CD4-positive, alpha-beta T cell treated with Interleukin-15 for 1 hour (primary cell): ENCODE measurements at regions not wholly inside any gene's neighbourhood (a gene's known extent, or its start where the extent isn't known, plus 50 kb on each side); places are given as distances from the start of the nearest gene placed in this dataset.

Source experiments
- DNase-seq: peaks from one replicate; pipeline ENCODE4 v3.0.0-alpha.2; 2020

DNA sequence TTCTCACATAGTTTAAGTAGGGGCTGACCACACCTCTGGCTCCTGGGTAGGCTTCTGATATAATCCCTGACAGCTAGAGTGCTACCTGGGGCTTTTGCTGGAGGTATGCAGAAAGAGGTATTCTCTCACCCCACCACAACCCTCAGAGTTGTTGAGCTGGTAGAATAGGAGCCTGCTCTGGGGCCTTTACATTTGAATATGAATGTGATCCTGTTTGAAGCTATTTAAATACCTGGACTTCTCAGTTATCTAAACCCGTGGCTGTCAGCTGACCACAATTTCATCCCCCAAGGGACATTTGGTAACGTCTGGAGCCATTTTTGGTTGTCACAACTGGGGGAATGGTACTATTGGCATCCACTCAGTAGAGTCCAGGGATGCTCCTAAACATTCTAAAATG lies 669.1 kb downstream of the SATB2 start:
- no peak for DNase-seq

DNA sequence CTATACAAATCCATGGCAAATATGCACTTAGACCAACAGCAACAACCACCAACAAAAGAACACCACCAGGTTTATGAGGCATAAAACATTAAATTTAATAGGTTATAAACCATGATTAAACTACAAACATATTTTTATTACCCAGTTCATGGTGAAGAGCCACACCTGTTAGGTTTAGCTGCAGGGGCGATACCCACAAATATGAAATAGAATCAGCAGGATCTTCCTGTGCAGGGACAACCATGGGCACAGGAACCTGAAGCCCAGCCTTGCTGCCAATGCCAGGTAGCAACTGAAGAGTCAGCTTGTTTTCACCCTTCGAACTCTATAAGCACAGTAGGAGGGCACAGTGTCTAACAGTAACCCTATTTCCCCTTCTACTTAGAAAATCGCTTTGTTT lies 675.0 kb downstream of the SATB2 start:
- no peak for DNase-seq

DNA sequence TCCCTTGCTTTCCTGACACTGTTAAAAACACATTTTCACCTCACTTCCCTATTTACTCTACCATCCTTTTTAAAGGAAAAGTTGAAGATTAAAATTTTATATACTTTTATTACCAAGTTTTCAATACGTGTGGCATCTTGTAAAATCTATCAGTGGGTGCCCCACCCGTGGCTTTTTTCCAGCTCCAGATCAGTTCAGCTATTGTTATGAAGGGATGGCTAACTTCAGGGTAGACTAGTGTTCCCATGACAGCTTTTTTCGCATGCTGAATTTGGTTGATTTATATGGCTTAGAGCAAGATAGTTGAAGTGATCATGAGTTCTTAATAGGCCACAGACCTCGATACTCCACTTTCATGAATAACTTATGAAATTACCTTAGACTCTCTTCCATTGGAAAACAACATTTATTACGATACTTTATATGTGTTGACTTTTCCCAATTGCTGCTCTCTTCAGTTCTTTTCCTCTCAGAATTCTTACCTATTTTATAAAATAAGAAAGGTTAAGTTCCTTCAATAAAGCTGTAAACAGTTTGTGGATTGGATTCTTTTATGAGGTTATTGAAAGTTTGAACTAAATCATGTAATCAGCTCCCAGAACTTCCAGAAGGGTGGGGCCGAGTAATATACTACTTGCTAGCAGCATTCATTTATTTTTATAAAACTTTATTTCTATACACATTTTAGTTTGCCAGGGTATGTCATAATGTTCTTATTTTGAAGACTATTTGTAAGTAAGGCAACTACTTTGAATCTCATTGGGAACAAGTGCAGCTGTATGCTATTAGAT lies 680.9 kb downstream of the SATB2 start:
- DNase-seq, result no peak

DNA sequence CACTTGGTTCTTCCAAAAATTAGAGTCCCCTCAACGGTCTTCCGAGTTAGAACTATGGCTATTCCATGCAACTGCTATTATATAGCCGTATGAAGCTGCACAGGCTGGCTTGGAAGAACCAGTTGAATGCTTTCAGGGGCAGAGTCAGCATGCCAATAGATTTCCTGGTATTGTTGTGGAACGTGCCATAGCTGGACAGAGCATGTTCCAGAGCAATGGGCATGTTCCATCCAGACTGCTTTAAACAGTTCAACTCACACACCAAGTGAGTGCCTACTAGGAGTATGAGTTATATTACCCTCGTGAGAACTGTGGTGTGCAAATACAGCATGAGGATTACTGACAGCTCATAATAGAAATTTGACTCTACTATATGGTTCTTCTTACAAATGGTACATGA lies 682.0 kb downstream of the SATB2 start:
- DNase-seq, result no peak

DNA sequence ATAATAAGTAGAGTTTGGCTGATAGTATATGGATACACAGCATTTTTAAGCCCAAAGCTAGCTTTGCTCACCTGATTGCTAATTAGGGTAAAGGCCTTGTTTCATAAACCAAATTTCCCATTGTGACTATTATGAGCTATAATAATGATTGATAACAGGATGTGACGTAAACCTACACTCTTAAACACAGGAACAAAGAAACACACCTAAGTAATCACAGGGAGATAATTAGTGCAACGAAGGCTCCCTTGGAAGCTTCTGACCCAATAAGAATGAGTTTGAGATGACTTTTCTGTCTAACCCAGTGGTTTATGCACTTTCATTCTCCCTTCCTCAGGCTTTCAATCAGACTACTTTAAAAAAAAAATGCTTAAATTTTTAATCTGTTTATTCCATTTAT lies 683.2 kb downstream of the SATB2 start:
- no peak for DNase-seq

DNA sequence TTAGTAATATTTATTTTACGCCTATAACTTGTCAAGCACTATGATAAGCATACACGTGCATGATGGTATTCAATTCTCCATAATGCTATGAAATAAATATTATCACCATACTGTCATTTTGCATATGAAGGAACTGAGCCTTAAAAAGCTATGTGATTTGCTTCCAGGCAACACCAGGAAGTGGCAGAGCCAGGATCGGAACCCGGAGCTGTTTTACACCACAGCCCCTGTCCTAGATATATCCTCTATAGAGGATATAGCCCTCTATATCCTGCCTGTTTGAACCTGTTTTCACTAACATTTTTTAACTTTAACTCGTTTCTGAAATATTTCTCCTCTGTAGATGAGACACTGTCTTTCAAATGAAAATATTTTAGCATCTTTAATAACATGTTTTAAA lies 690.0 kb downstream of the SATB2 start:
- no peak for DNase-seq

DNA sequence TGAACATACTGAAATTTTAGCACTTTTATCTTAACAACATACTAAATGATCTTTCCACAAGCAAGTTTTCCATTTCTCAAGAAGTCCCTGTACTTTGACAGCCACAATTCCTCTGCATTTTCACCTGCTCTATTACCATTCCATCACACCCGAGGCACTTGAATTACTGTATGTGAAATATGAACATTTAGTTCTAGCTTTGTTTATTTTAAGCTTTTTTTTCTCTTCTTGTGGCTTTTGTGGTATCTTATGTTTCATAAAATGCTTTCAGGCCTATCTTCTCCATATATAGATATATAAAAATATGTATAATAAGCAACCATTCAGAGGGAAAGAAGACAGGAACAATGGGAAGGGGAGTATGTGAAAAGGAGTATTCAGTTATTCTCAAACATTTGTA lies 693.9 kb downstream of the SATB2 start:
- DNase-seq, result no peak

DNA sequence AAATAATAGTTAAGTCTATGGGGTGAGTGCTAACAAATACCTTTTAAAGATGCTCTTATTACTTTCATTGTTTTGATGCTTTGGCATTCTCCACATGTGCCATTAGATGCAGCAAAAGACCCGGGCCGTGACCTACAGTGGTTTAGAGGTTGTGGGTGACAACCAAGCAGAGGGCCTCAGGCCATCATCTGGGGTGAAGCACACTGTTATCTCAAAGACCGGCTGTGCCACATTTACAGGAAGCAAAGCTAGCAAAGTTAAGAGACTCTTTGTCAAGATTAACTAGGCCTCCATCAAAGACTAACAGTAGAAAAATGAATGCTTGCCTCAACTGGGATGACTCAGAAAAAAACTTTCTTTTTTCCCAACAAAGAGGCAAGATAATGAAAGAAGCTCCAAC lies 695.3 kb downstream of the SATB2 start:
- DNase-seq, result no peak

DNA sequence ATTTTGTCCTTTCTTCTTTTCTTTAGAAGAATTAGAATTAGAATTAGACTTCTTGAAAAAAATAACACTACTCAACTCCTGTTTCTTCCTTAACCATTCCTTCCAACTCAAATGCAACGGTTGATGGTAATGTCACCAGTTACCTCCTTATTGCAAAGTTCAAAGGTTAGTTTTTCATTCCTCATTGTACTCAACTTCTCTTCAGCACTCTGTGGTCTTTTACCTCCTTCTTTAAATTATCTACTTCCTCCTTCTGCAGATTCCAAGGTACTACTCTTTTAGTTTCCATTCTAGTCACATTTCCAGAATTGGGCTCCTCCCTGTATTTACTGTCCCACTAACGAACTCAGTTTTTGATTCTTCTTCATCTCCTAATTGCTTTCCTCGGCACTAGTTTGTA lies 700.7 kb downstream of the SATB2 start:
- no peak for DNase-seq

DNA sequence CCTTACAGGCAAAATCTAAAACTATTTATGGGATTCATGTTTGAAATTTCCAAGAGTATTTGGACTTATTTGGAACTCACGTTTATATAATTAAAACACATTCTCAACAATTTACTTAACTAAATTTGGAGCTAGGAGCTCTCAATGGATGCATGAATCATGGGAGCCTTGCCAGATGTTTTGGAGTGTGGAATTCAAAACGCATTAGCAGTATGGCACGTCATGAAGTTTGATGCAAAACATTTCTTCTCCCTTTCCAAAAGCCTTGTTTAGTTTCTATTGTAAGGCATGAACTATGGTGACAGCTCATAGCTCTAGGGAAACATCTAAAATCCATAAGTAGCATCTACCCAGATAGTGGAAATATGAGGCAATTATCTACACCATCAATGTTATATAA lies 701.6 kb downstream of the SATB2 start:
- DNase-seq, result no peak

DNA sequence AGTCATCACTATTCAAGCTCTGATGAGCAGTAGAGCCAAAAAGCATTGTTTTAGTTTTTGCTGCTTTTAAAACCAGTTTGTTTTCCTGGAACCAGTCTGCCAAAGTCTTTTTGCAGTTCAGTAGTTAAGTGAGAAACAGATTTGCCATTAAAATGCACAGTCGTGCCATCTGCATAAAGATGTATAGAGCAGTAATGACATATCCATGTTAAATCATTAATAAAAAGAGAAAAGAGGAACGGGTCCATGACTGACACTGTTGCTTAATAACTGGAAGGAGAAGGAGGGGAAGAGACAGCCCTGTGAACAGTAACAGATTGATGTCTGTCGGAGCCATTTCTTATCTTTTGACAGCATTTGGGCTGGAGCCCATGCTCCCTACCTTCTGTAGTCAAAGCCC lies 704.6 kb downstream of the SATB2 start:
- no peak for DNase-seq

DNA sequence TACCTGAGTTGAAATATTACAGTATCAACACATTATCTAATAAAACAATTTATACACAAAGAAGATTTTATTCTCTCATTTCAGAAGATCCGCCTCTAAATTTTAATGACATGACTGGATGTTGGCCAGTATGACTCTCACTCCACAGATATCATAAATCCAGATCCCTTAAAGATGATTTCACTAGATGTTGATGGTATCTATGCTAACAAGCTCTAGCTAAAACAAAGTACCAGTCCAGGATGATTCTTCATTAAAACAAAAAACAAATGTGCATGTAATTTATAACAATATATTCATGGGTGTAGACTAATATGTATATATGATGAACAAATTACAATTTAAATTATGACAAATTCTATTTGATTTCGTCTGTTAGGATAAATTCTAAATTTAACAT lies 708.4 kb downstream of the SATB2 start:
- no peak for DNase-seq

DNA sequence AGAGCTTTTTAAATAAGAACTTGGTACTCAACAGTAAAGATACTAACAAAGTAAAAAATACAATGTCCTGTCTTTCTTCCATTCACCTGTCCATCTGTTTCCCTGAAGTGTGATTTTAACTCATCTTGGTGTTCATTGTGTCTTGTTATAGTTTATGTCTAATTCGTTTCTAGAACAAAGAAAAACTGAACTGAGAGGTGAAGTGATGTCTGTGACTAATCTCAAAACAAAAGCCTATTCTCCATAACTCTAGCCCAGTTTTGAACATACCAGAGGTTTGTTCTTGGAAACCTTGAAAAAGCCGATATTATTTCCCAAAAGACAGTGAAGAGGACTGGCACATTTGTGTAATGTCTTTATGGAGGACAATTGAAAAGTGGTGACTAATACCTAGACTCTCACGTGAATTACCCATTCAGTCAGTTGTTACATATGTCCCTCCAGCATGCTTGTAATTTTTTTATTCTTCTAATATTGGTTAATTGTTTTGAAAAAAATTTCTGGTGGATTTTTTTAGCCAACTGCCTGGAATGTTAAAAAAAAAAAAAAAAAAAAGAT lies 725.8 kb downstream of the SATB2 start:
- no peak for DNase-seq

DNA sequence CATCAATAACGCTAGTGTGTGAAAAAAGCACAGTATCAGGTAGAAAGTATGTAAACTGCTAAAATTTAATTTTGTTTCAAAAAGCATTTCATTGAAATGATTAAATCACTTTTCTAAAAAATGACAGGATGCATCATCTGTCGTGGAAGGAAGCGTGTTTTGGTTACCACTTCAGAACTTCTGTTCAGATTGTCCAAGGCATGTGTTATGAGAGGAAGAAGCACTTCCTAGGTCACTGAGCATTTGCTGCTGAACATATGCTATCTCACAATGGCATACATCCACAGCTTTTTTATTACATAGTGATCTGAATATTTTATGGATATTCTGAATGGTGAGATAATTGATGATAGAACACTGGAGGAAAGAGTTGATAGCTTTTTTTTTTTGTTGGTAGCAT lies 737.5 kb downstream of the SATB2 start:
- DNase-seq, result no peak

DNA sequence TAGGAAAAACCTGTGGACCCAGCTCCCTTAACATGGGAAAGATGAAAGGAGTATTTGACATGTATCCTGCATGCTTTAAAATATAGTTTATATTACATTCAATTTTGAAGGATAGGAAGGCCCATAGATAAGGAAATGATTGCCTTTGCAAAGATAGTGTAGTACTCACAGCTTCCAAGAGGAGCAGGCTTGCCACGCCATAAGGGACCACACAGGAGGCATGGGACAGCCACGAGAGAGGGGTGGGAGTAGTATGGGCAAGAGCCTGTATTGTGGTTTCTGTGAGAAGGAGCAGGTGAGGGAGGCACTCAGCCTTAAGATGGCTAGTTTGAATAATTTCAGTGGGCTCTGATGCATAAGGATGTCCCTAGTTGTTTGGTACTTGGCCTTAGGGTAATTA lies 740.3 kb downstream of the SATB2 start:
- DNase-seq, result no peak

DNA sequence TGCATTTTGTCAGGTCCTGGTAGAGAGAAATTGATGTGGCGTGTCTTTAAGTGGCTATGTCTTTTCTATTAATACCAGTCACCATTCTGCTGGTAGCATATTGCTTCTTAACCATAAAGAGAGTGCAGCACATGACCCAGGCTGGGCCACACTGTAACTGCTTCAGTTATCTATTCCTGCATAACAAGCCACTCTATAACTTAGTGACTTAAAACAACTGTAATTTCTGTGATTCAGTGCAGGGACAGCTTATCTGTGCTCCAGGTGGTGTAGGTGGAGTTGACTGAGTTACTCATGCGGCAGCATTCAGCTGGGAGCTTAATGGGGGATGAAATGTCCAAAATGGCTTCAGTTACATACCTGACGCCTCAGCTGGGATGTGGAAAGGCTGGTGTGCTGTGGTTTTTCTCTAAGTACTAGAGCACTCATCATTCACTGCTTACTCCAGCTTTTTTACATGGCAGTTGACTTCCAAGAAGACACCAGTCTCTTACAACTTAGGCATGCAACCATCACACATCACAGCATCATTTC lies 742.4 kb downstream of the SATB2 start:
- DNase-seq, result no peak

DNA sequence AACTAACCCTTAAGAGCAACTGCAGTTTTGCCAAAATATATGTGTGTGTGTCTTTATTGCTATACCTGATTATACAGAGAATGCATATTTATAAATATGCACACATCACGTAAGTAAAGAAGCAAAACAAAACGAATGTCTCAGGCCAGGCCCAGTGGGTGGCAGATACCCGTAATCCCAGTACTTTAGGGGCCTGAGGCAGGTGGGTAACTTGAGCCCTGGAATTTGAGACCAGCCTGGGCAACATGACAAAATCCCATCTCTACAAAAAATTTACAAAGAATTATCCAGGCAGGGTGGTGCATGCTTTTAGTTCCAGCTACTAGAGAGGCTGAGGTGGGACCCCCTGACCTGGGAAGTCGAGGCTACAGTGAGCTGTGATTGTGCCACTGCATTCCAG lies 745.3 kb downstream of the SATB2 start:
- DNase-seq, result no peak

DNA sequence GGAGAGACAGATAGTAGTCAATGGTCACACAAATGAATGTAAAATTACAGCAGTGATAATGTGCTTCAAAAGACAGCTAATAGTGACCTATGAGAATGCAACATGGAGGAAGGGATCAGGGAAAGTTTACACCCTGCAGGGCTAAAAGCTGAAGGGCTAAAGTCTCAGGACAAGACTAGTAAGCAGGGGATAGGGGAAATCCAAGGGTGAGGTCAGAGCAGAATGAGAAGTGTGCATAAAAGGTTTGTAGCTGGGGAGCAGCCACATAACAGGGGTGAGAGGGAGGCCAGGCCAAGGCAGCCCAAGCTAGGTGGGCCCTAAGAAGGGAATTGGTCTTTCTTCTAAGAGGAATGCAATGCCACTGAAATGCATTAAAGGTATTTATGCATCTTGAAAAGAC lies 746.3 kb downstream of the SATB2 start:
- no peak for DNase-seq

DNA sequence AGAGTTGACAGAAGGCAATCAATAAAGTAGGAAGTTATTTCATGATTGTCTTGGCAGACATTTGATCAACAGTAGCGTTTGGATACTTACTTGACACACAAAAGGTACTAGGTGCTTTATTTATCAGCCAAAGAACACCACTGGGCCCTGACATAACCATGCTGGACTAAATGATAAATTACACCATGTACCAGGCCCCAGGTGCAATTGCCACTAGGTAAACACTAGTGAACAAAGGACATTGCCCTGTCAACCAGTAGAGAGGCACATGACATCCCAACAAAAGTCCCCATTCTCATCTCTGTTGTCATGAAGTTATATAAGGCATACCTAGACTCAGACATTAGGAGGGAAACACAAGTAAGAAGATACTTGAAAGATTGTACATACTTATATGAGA lies 747.2 kb downstream of the SATB2 start:
- DNase-seq, result no peak

DNA sequence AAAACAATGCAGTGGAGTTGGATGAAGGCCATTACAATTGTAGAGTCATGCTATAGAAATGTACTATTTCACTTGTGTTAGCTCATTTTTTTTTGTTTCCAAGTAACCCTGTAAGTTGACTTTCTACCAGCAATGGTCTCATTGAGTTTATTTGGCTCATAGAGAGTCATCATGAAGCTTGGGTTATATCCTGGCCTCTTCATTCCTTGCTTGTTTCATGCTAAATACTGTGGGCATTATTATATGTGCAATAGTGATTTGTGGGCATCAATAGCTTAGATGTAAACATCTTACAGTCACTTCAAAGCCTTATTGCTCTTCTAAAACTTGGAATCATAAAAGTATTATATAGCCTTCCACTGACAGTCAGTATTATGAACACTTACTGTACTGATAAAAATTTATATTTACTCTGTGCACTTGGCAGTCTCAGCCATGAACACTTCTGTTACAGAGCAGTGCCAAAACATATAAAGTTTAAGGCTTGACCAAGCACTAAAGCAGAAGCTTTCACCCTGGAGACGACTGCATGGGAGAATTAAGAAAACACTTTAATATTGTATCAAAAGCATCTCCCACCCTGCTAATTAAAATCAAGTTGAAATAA lies 751.2 kb downstream of the SATB2 start:
- DNase-seq, result no peak

DNA sequence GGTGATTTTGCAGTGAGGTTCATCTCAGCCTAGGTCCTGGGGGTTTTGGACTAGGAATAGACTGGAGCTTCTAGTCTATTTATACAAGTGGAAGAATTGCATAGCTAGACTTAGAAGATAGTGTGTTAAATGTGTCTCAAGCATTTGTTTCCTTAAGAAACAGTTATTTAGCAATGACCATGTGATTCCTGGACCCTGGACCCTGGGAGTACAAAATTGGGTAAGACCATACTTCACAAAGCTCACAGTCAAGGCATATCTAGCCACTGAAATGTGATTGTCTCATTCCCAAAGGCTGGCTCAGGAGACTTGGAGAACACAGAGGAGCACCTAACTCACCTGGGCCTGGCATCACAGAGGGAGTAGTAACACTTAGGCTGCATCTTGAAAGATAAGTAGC lies 754.5 kb downstream of the SATB2 start:
- no peak for DNase-seq

DNA sequence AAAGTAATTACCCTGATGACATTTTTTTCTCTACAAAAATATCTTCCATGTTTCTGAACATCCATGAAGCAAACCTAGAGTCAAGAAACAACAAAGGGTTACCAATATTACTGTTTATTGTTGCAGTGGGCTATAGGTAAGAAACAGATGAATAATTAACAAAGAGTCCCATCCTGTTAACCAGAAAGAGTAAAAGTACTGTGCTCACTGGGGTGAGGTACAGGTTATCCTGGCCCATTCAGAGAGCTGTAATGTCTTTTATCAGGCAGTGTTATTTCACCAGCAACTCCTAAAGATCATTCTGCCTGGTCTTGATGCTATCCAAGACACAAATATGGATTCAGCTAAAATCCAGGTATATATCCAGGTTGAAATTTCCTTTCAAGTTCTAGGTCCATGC lies 754.9 kb downstream of the SATB2 start:
- DNase-seq, result no peak

DNA sequence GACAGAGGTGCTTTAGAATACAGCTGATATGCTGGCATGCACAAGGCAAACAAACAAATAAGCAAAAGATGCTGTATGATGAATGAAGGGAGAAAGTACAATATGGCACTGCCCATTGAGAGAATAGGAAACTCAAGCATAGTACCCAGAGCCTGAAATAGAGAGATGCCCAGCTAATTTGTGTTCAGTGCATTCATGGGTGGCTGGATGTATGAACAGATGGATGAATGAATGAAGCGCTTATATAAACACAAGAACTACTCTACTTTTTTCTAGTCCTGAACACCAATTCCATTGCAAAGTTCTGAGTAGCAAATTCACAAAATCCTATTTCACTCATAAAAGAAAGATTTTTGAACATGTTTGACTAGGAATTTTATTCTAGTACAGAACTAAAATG lies 756.3 kb downstream of the SATB2 start:
- no peak for DNase-seq

DNA sequence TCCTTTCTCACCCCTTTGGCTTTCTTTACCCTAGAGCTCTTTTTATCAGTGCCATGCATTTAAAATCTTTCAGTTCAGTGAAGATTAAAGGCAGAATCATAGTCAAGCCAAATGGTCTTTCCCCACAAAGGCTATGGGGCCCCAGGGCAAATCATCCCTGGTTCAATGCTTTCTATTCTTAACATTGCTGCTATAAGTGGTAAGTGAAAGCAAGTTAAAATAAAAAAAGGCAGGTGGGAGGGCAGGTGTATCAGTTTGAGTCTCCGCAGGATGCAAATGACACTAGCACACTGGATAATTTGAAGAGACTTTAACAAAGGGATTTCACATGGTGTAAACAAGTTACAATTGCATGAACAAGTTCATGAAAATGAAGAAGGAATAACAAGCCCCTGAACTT lies 757.4 kb downstream of the SATB2 start:
- DNase-seq, result no peak

DNA sequence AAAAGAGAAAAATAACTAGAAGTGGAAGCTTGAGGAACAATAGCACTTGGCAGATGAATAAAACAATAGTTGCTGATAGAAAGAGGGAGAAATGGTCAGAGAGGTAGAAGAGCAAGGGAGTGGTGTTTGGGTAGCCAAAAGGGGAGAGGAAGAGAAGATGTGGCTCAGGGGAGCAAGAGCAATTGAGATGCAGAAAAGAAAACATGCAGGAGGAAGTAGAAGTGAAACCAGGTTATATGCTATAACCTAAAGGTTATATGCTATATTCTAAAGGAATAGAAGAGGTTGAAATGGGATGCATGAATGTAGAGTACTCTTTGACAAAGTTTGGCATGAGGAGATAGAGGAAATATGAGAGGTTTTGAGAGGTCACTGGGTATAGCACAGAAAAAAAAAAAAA lies 759.5 kb downstream of the SATB2 start:
- no peak for DNase-seq
